MM.1S (cell line): ENCODE measurements at regions not wholly inside any gene's neighbourhood (a gene's known extent, or its start where the extent isn't known, plus 50 kb on each side); places are given as distances from the start of the nearest gene placed in this dataset.

Source experiments
- DNase-seq: peaks from one replicate; pipeline ENCODE4 v3.0.0-alpha.2; 2015
- H2AFZ ChIP-seq: fragments of 300-600 bp; sonication (generic); 2 replicates; pipeline ENCODE4 v1.6.0; 2016; ENCODE audit warnings: antibody characterized with exemption, low read length
- H3F3A ChIP-seq: fragments of 300-600 bp; sonication (generic); 2 replicates; pipeline ENCODE4 v1.6.1; 2016; ENCODE audit warnings: mild to moderate bottlenecking, antibody characterized with exemption, low read length, moderate library complexity, mixed read lengths; ENCODE audit not compliant: insufficient read depth
- H3K27ac ChIP-seq: fragments of 300-600 bp; sonication (generic); 2 replicates; pipeline ENCODE4 v1.5.1; 2016; ENCODE audit warnings: mild to moderate bottlenecking, low read length
- H3K27me3 ChIP-seq: fragments of 300-600 bp; sonication (generic); replicated peaks from 2 replicates; pipeline ENCODE4 v1.6.0; 2016; ENCODE audit warnings: low read length; ENCODE audit not compliant: insufficient read depth
- H3K36me3 ChIP-seq: fragments of 300-600 bp; sonication (generic); replicated peaks from 2 replicates; pipeline ENCODE4 v1.6.1; 2016; ENCODE audit warnings: mild to moderate bottlenecking, low read length, mixed read lengths; ENCODE audit not compliant: insufficient read depth
- H3K4me1 ChIP-seq: fragments of 300-600 bp; sonication (generic); 2 replicates; pipeline ENCODE4 v1.6.1; 2016; ENCODE audit warnings: low read length, mixed read lengths
- H3K4me2 ChIP-seq: fragments of 300-600 bp; sonication (generic); 2 replicates; pipeline ENCODE4 v1.6.0; 2016; ENCODE audit warnings: low read depth, low read length
- H3K4me3 ChIP-seq: fragments of 300-600 bp; sonication (generic); 2 replicates; pipeline ENCODE4 v1.5.1; 2016; ENCODE audit warnings: low read length, mixed read lengths
- H3K79me2 ChIP-seq: fragments of 300-600 bp; sonication (generic); 2 replicates; pipeline ENCODE4 v1.6.1; 2016; ENCODE audit warnings: mixed run types, low read length, mixed read lengths
- H3K9ac ChIP-seq: fragments of 300-600 bp; sonication (generic); 2 replicates; pipeline ENCODE4 v1.6.1; 2016; ENCODE audit warnings: low read length, mixed read lengths
- H3K9me2 ChIP-seq: fragments of 300-600 bp; sonication (generic); replicated peaks from 2 replicates; pipeline ENCODE4 v1.6.1; 2016; ENCODE audit warnings: mild to moderate bottlenecking, low read length, mixed read lengths; ENCODE audit not compliant: insufficient read depth
- H3K9me3 ChIP-seq: fragments of 300-600 bp; sonication (generic); replicated peaks from 2 replicates; pipeline ENCODE4 v1.6.1; 2016; ENCODE audit warnings: mild to moderate bottlenecking, low read length, mixed read lengths; ENCODE audit not compliant: insufficient read depth
- H4K20me1 ChIP-seq: fragments of 300-600 bp; sonication (generic); 2 replicates; pipeline ENCODE4 v1.6.1; 2016; ENCODE audit warnings: mild to moderate bottlenecking, low read length, moderate library complexity, mixed read lengths; ENCODE audit not compliant: insufficient read depth
- EZH2 ChIP-seq: fragments of 300-600 bp; sonication (generic); optimal IDR thresholded peaks from 2 replicates; pipeline ENCODE3; 2017; ENCODE audit warnings: low read depth, mild to moderate bottlenecking, antibody characterized with exemption, low read length, mixed read lengths
- EZH2phosphoT487 ChIP-seq: fragments of 300-600 bp; sonication (generic); IDR thresholded peaks from 2 replicates; pipeline ENCODE4 v1.6.1; 2018; ENCODE audit warnings: antibody characterized with exemption, low read length
- TF ChIP-seq, protein P1 (sequence below): fragments of 300-600 bp; sonication (generic); IDR thresholded peaks from 2 replicates; pipeline ENCODE4 v1.5.1; 2016; ENCODE audit warnings: antibody characterized with exemption, low read length, mixed read lengths

DNA sequence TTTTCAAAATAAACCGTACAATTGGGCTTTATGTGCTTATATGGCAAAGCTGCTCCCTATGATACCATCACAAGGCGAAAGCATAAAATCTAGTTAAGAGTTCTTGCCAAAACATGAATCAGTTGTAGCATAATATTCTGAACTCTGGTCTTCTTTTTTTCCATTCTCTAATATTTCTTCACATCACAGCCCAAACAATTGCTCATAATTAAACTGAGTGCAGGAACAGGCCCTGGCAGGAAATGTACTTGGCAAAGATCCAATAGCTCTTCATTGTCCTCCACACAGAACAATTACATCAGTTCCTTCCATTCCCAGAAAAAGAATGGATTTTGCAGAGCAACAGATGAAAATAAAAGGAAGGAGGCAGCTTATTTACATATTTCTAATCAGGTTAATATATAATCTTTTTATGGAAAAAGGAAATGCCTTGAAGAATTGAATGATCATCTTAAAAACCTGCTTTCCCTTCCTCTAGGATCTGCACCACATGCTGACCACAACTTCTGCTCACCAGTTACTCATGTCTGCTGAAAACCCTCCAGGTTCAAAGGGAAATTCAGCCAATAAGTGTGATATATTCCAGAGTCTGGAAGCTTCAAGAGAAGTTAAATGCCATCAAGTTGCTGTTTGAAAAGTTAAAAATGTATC lies 123.3 kb upstream of the COL21A1 start:
- Histone ChIP-seq H3K9ac (no peak overlapping the region), H2AFZ (no peak overlapping the region)

DNA sequence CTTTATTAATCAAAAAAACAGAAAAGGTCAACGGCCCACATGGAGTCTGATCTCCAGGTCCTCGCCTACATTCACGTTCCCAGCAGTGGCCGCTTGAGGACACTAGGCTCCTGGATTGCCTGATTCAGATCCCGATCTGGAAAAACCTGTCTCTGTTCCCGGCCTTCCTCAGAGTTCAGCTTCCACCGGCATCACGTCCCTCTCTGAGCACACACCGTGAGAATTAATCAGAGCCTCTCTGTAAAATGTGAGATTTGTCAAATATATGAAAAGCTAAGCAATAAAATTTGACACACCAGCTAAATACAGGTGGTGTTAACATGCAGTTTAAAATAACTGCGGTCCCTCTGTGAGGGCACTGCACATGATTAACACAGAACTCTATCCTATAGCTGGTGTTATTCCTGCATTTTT lies 122.8 kb upstream of the COL21A1 start:
- H4K20me1 ChIP-seq = no peaks in the 10 kb centered on the region
- H3K9me3 ChIP-seq = no peaks in the 10 kb centered on the region
- no peaks in the 10 kb centered on the region for H3K9me2 ChIP-seq
- no peaks in the 10 kb centered on the region for H3F3A ChIP-seq
- no peak overlapping the region for H3K27ac ChIP-seq
- DNase-seq = no peak
- no peaks in the 10 kb centered on the region for H3K79me2 ChIP-seq
- no peak for TF ChIP-seq EZH2
- TF ChIP-seq, protein P1, sequence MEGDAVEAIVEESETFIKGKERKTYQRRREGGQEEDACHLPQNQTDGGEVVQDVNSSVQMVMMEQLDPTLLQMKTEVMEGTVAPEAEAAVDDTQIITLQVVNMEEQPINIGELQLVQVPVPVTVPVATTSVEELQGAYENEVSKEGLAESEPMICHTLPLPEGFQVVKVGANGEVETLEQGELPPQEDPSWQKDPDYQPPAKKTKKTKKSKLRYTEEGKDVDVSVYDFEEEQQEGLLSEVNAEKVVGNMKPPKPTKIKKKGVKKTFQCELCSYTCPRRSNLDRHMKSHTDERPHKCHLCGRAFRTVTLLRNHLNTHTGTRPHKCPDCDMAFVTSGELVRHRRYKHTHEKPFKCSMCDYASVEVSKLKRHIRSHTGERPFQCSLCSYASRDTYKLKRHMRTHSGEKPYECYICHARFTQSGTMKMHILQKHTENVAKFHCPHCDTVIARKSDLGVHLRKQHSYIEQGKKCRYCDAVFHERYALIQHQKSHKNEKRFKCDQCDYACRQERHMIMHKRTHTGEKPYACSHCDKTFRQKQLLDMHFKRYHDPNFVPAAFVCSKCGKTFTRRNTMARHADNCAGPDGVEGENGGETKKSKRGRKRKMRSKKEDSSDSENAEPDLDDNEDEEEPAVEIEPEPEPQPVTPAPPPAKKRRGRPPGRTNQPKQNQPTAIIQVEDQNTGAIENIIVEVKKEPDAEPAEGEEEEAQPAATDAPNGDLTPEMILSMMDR = no peak
- TF ChIP-seq EZH2phosphoT487 = no peak
- no peak overlapping the region for H3K9ac ChIP-seq
- H3K4me3 ChIP-seq = no peak overlapping the region
- H3K36me3 ChIP-seq = no peaks in the 10 kb centered on the region
- no peaks in the 10 kb centered on the region for H3K27me3 ChIP-seq
- peaks cover 22% of the 10 kb centered on the region for H3K4me1 ChIP-seq
- no peak overlapping the region for H2AFZ ChIP-seq
- no peak overlapping the region; the same call in 1 of the 2 replicates for H3K4me2 ChIP-seq

More for the DNA sequence above, 123.3 kb upstream of the COL21A1 start:
- TF ChIP-seq, protein P1 = no peak
- no peak for TF ChIP-seq EZH2phosphoT487
- TF ChIP-seq EZH2 = no peak
- no peak overlapping the region for H3K27ac ChIP-seq
- peak overlapping the region; percentile 32; the same call in 1 of the 2 replicates for H3K4me2 ChIP-seq
- H3K9me3 ChIP-seq = no peaks in the 10 kb centered on the region
- H3K9me2 ChIP-seq = no peaks in the 10 kb centered on the region
- H3K4me1 ChIP-seq = peaks cover 22% of the 10 kb centered on the region
- no peaks in the 10 kb centered on the region for H3K27me3 ChIP-seq
- no peaks in the 10 kb centered on the region for H3F3A ChIP-seq
- no peak overlapping the region for H3K4me3 ChIP-seq
- no peaks in the 10 kb centered on the region for H3K79me2 ChIP-seq
- no peaks in the 10 kb centered on the region for H3K36me3 ChIP-seq
- H4K20me1 ChIP-seq = no peaks in the 10 kb centered on the region
- peak; percentile 34 for DNase-seq

DNA sequence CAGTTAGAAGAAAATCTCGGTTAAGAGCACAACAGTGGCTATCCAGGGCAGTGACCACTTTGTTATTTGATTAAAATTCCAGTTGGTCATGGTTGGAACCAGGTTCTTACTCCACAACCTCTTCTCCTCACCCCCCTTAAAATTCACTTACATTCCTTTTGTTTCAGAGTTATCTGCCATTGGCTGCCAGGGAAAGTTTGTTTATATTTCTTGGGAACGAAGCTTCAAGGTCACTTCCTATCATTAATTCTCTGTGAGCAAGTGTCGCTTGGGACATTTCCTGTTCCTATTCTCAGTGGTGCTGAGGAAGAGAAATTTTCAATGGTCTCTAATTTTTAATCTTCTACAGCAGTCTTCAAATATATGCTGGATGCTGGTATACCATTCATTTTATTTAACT lies 121.1 kb upstream of the COL21A1 start:
- H3K9me3 ChIP-seq = no peaks in the 10 kb centered on the region
- H4K20me1 ChIP-seq = no peaks in the 10 kb centered on the region
- no peaks in the 10 kb centered on the region for H3F3A ChIP-seq
- H2AFZ ChIP-seq = no peak overlapping the region
- no peak overlapping the region for H3K4me2 ChIP-seq
- H3K9ac ChIP-seq = no peak overlapping the region
- no peaks in the 10 kb centered on the region for H3K36me3 ChIP-seq
- peaks cover 22% of the 10 kb centered on the region for H3K4me1 ChIP-seq
- H3K9me2 ChIP-seq = no peaks in the 10 kb centered on the region
- TF ChIP-seq, protein P1 = no peak
- no peak for TF ChIP-seq EZH2phosphoT487
- TF ChIP-seq EZH2 = no peak
- no peaks in the 10 kb centered on the region for H3K79me2 ChIP-seq
- DNase-seq = no peak
- no peak overlapping the region for H3K4me3 ChIP-seq
- no peak overlapping the region for H3K27ac ChIP-seq
- H3K27me3 ChIP-seq = no peaks in the 10 kb centered on the region
